SW480 (cell line): ENCODE measurements at regions not wholly inside any gene's neighbourhood (a gene's known extent, or its start where the extent isn't known, plus 50 kb on each side); places are given as distances from the start of the nearest gene placed in this dataset.

ENCODE experiments used
- DNase-seq: peaks from one replicate; pipeline ENCODE4 v3.0.0-alpha.2; 2016; ENCODE audit warnings: low spot score

DNA sequence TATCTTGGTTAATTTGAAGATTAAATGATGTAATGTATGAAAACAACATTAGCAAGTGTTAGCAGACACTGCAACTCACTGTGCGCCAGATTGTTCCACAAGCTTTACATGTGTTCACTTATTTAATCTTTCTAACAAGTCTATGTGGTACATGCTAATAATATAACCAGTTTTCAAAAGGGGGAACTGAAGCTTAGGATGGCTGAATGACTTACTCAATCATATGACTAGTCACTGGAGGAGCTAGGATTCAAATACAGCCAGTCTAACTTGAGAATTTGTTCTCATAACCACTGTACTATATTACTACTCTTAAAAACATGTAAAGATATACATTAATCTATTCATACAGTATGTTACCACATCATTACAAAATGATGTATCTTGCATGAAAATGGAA is 60.5 kb upstream of the LRIG3 start:
- DNase-seq = no peak

GRCh38 chr12:58978717-58979116 is 58.4 kb upstream of the LRIG3 start:
- no peak for DNase-seq

GRCh38 chr12:58977476-58977875 is 57.2 kb upstream of the LRIG3 start:
- no peak for DNase-seq

GRCh38 chr12:58976146-58976545 is 55.8 kb upstream of the LRIG3 start:
- DNase-seq = no peak
